HG03108 (cell line): ENCODE measurements at regions not wholly inside any gene's neighbourhood (a gene's known extent, or its start where the extent isn't known, plus 50 kb on each side); places are given as distances from the start of the nearest gene placed in this dataset.

Experiments
- ATAC-seq: cut with Tn5 transposase; IDR thresholded peaks from one replicate; pipeline ENCODE4 v1.9.1; 2021; ENCODE audit warnings: moderate library complexity; ENCODE audit not compliant: unreplicated experiment

DNA sequence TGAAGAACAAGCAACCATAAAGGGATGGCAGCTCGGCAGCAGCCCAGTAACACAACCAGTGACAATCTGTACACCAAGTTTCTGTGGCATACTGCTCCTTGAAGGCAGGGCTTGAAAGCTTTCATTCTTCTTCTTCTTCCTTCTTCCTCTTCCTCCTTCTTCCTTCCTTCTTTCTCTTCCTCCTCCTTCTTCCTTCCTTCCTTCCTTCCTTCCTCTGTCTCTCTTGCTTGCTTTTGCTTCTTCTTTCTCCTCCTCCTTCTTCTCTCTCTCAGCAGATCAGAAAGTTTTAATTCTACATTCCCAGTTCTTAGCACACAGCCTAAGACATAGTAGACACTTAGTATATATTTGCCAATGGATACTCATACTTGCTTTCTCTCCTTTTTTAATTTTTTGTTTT is 95.9 kb downstream of the GLUL start:
- ATAC-seq = no peak

DNA sequence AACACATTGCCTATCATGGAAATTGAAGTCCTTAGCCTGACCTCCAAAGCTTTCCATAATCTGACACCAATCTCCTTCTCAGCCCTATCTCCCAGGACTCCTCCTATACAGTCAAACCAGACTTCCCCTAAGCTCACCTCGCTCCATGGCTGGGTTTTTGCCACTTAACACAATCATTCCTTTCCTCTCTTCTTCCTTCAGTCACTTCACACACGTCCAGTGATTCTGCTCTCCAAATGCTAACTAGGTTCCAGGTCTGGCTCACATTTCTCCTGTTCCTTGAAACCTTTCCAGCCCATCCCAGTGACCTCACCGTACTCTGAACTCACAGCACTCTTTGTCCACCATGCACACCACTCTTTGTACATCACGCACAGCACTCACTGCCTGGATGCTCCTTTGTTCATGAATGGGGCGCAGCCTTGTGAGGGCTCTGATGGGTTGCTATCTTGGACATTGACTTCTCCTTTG is 98.4 kb downstream of the GLUL start:
- ATAC-seq = no peak

GRCh38 chr1:182292193-182292741 is 99.3 kb downstream of the GLUL start:
- ATAC-seq = no peak

GRCh38 chr1:182291584-182292192 is 99.9 kb downstream of the GLUL start:
- no peak for ATAC-seq

DNA sequence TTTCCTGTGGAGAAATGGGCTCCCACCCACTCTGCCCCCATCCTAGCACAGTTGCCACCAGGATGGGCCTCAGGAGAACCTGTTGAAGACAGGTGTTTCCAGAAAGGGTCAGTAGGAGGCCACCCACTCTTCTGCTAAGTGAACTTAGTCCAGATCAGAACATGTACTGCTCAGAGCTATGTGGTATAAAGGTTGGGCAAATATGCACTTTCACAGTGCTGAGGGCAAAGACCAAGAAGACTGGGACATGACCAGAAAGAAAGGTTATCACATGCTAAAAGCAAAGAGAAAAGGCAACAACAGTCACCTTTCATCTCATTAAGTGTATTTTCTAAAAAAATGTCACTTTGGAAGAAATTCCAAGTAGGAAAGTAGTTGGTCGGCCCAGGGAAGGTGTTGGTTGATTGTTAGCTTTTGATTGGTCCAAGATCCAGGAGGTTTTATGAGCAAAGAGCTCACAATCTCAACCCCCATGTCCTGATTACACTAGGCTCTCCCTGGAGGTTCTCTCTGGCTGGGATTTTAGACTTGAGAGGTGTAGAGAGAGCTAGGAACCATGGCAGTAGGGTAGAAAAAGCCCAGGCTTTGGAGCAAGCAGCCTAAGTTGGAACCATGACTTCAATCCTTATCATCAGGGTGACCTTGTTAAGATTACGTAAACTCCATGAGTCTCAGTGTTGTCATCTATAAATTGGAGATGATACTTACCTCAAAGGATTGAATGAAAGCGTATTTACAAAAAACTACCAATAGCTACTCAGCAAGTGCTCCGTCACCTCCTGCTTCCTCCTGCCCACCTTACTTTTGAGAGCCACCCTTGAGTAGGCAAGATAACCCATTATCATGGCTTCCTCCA is 102.6 kb downstream of the GLUL start:
- ATAC-seq = no peak

DNA sequence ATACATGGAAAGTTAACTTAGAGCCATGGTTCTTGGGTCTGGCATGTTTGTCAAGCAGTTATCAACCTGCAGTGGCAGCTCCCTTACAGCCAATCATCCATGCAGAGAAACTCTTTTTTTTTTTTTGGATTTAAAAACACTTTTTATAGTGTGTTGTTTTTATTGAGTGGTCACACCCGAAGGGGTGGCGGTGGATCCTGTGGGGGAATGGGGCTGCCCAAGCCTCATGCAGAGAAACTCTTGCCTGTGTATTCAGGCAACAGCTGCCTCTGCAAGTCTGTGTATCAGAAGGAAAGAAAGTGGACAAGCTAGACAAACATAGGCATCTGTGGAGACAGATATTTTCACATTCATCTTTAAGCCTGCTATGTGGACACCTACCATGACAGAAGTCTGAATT is 104.8 kb downstream of the GLUL start:
- ATAC-seq = no peak

- no peak for ATAC-seq
Observed at GRCh38 chr1:182283746-182284544, 107.6 kb downstream of the GLUL start.

- no peak for ATAC-seq
Observed at GRCh38 chr1:182281541-182281940, 110.0 kb downstream of the GLUL start.

- ATAC-seq = no peak
Observed at GRCh38 chr1:182280504-182280900, 111.1 kb downstream of the GLUL start.

DNA sequence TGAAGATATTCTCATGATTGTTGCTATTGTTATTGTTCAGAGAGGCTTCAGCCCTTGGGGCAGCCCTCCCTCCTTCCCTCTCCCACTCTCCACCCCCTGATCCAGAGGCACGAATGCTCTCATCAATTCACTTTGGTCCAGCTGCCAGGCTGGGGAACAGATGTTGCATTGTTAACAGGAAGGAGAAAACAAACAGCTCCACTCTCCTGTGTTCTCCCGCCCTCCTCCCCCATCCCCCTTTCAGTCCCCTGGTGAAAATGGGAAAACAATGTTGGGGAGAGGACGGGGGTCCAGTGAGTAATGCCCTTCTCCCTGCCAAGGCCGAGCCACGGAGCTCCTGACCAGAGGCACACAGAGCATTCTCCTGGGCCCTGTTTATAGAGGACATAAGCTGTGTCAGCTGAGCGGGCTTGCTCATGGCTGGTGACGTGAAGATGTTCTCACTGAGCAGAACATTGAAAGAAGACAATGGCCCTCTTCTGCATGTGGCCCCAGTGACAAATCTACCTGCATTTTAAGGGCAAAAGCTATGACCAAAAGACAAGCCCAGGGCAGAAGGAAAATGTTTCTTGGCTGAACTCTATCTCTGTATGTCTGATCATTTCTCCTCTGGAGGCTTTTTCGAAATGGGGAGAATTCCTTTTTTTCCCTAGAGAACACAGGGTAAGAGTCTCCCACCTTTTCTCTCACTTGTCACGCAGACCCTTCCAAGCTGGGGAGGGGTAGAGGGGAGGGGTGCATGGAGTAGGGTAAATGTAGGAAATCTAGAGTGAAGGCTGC is 111.7 kb downstream of the GLUL start:
- ATAC-seq = no peak

DNA sequence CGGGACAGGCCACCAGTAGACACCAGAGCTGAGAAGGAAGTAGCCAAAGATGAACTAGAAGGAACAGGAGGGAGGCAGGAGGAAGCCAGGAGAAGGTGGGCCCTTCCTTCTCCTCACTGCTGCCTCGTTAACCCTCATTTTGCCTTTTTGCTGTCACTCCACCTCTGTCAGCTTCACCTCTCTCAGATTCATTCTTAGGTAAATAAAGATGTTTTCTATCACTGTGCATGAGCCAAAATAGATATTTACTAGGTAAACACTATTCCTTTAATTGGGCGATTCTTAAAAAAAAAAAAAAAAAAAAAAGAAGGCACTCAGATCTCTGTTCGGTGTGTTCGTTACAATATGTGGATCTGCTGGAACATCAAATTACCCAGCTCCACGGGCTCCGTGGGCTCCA is 112.3 kb downstream of the GLUL start:
- ATAC-seq = no peak

DNA sequence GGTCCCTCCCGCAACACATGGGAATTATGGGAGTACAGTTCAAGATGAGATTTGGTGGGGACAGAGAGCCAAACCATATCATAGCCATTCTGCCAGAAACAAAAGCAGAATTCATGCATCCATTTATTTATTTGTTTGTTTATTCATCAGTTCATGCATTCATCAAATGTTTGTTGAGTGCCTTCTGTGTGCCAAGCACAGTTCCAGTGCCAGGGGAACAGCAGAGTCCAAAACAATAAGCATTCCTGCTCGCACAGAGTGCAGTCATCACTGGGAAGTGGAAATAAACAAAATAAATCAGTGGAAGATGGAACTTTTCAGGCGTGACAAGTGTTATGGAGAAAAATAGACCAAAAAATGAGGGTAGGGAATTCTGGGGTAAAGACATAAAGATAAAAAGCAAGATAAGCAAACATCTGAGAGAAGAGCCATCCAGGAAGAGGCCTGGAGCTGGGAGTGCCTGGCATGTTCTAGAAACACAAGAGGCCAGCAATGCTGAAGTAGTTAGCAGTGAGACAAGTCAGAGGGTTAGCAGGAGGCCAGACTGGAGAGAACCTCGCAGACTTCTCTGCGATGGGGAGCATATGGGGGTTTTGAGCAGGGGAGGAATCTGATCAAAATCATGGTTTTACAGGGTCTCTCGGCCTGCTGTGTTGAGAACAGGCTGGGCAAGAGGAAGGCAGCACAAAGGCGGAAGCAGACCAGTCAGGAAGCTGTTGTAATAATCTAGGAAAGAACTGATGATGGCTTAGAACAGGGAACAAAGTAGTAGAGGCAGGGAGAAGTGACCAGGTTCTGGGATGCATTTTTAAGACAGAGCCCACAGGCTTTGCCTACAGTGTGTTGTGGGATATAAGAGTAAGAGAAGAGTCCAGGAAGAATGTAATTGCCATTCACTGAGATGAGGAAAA is 113.2 kb downstream of the GLUL start:
- ATAC-seq = no peak

DNA sequence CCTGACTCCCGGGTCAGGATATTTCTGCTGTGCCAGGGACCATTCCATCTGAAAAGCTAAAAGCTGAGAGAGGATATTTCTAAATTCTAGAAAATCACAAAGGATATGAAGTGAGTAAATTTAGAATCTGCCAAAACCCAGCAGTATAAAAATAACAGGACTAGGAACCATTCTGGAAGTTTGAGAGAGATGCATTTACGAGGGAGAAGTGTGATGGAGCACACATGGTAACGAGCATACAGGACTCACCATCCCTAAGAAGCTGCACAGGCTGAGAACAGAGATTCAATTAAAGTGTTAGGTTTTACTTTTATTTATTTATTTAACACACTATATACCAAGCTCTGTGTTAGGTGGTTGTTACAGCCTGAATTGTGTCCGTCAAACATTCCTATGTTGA is 116.3 kb downstream of the GLUL start:
- no peak for ATAC-seq

DNA sequence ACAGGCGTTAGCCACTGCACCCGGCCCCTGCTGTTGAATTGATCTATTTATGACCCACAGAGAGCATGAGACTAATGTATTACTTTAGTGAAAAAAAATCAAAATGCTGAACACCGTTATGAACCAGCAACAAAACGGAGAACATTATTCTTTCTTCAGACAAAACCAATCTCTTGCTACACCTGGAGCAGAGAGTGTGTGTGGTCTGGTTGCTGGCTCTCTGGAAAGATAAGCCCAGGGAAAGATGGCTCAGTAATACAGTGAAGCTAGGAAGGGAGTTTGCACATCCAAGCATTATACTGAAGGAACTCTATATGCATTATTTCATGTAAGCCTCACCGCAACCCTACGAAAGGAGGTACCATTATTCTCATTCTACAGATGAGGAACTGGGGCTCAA is 117.0 kb downstream of the GLUL start:
- no peak for ATAC-seq

GRCh38 chr1:182270731-182271130 is 120.9 kb downstream of the GLUL start:
- no peak for ATAC-seq

- ATAC-seq = no peak
Observed at GRCh38 chr1:182269097-182269496, 122.5 kb downstream of the GLUL start.

GRCh38 chr1:182268669-182269068 is 122.9 kb downstream of the GLUL start:
- no peak for ATAC-seq

DNA sequence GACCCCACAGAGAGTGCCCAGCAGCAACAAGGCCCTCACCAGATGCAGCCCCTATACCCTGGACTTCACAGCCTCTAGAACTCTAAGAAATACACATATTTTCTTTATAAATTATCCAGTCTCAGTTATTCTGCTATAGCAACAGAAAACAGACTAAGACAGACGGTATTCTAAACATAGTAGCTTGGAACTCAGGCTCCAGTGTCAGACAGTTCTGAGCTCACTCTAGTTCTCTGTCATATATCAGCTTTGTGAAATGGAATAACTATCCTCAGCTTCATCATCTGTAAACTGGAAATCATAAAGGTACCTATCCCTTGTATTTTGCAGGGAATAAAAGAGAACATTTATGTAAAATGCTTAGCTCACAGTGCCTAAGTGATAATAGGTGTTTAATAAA is 127.4 kb downstream of the GLUL start:
- no peak for ATAC-seq

DNA sequence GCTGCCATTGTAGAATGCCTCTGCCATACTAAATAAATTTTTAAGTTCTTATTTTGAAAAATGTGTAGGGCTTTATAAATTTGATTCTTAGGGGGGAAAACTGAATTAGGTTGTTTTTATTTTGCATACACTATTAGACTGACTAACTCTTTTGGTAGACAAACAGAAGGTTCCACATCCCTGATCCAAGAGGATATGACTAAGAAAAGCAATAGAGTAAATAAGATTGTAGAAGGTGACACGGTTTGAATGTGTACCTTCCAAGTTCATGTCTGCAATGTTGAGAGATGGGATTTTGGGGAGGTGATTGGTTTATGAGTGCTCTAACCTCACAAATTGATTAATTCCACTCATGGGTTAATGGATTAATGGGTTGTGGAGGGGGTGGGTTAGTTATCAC is 127.9 kb downstream of the GLUL start:
- no peak for ATAC-seq

DNA sequence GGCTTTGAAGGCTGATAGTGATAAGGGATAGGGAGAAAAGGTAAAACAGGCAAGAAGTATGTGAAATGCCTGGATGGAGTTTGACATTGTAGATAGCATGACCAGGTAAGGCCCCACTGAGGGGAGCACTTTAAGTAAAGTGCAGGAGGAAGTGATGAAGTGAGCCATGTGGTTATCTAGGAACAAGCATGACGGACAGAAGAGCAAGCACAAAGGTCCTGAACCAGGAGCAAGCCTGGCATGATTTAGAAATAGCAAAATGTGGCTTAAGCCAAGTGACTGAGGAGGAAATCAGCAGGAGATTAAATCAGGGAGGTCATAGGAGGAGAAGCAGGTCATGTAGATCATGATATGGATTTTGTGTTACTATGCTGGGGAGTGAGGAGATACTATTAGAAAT is 129.2 kb downstream of the GLUL start:
- ATAC-seq = no peak
